HG03571 (cell line): ENCODE measurements at regions not wholly inside any gene's neighbourhood (a gene's known extent, or its start where the extent isn't known, plus 50 kb on each side); places are given as distances from the start of the nearest gene placed in this dataset.

ENCODE experiments used
- ATAC-seq: cut with Tn5 transposase; IDR thresholded peaks from one replicate; pipeline ENCODE4 v1.9.1; 2021; ENCODE audit not compliant: unreplicated experiment

- ATAC-seq: no peak
Measured at GRCh38 chr12:127900386-127900785, 366.6 kb upstream of the TMEM132C start.

GRCh38 chr12:127903146-127903545, 363.8 kb upstream of the TMEM132C start:
- ATAC-seq: no peak

- no peak for ATAC-seq
Measured at GRCh38 chr12:127909041-127909440, 357.9 kb upstream of the TMEM132C start.

GRCh38 chr12:127911291-127911690, 355.7 kb upstream of the TMEM132C start:
- no peak for ATAC-seq

GRCh38 chr12:127912035-127912665, 354.8 kb upstream of the TMEM132C start:
- no peak for ATAC-seq

- ATAC-seq: no peak
Measured at GRCh38 chr12:127923501-127923900, 343.5 kb upstream of the TMEM132C start.

GRCh38 chr12:127925971-127926370, 341.0 kb upstream of the TMEM132C start:
- ATAC-seq: no peak

- ATAC-seq: no peak
Measured at GRCh38 chr12:127928178-127928577, 338.8 kb upstream of the TMEM132C start.

GRCh38 chr12:127928615-127929571, 338.1 kb upstream of the TMEM132C start:
- no peak for ATAC-seq

- no peak for ATAC-seq
Measured at GRCh38 chr12:127930122-127930521, 336.8 kb upstream of the TMEM132C start.

GRCh38 chr12:127934409-127934808, 332.6 kb upstream of the TMEM132C start:
- ATAC-seq: no peak

GRCh38 chr12:127936463-127936862, 330.5 kb upstream of the TMEM132C start:
- ATAC-seq: no peak

- ATAC-seq: no peak
Measured at GRCh38 chr12:127941332-127941731, 325.6 kb upstream of the TMEM132C start.

- no peak for ATAC-seq
Measured at GRCh38 chr12:127942981-127943380, 324.0 kb upstream of the TMEM132C start.

GRCh38 chr12:127943481-127944210, 323.3 kb upstream of the TMEM132C start:
- ATAC-seq: no peak

- ATAC-seq: no peak
Measured at GRCh38 chr12:127944211-127944899, 322.6 kb upstream of the TMEM132C start.

GRCh38 chr12:127957001-127957660, 309.8 kb upstream of the TMEM132C start:
- no peak for ATAC-seq

- no peak for ATAC-seq
Measured at GRCh38 chr12:127962303-127962702, 304.7 kb upstream of the TMEM132C start.

GRCh38 chr12:127963933-127964332, 303.0 kb upstream of the TMEM132C start:
- ATAC-seq: no peak

GRCh38 chr12:127964717-127965116, 302.3 kb upstream of the TMEM132C start:
- ATAC-seq: no peak
